ENCODE measurements at regions not wholly inside any gene's neighbourhood (a gene's known extent, or its start where the extent isn't known, plus 50 kb on each side); places are given as distances from the start of the nearest gene placed in this dataset.

DNA sequence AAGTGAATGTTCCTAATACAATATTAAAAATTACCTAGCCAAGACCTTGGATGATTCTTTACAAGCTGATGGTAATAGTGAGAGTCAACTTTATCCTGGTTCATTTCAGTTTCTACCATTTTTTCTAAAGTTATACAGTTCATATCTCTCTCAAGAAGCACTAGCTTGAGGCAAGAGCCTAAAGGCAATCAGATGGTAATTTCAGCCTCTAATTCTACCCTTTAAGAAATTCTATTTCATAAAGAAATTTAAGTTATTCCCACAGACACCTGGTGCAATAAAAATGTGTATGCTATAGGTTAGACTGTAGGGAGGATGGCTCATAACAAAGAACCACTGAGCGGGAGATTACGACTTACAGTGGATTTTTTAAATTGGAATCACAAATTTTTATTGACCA is 984.2 kb upstream of the ADGRL3 start:
- Histone ChIP-seq H3K4me3 (no peak overlapping the region), H3K36me3 (no peaks in the 10 kb centered on the region), H3K27ac (no peak overlapping the region), H3K27me3 (no peaks in the 10 kb centered on the region), H3K9me3 (no peaks in the 10 kb centered on the region), H3K4me1 (no peaks in the 10 kb centered on the region)
- TF ChIP-seq, protein P1, sequence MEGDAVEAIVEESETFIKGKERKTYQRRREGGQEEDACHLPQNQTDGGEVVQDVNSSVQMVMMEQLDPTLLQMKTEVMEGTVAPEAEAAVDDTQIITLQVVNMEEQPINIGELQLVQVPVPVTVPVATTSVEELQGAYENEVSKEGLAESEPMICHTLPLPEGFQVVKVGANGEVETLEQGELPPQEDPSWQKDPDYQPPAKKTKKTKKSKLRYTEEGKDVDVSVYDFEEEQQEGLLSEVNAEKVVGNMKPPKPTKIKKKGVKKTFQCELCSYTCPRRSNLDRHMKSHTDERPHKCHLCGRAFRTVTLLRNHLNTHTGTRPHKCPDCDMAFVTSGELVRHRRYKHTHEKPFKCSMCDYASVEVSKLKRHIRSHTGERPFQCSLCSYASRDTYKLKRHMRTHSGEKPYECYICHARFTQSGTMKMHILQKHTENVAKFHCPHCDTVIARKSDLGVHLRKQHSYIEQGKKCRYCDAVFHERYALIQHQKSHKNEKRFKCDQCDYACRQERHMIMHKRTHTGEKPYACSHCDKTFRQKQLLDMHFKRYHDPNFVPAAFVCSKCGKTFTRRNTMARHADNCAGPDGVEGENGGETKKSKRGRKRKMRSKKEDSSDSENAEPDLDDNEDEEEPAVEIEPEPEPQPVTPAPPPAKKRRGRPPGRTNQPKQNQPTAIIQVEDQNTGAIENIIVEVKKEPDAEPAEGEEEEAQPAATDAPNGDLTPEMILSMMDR (IDR thresholded peaks at IDR 0.05), result no peak
- TF ChIP-seq POLR2A (IDR thresholded peaks at IDR 0.05), result no peak
- DNase-seq, result no peak

DNA sequence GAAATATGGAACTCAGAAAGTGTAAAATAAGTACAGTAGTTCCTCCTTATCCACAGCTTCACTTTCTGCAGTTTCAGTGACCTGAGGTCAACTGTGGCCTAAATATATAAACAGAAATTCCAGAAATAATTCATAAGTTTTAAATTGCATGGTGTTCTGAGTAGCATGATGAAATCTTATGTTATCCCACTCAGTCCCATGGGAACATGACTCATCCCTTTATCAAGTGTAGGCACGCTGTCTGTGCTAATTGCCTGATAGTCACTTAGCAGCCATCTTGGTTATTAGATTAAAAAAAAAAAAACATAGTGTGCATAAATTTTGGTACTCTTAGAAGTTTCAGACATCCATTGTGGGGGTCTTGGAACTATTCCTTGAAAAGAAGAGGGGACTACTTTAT is 983.4 kb upstream of the ADGRL3 start:
- Histone ChIP-seq H3K27ac (no peak overlapping the region), H3K4me1 (no peaks in the 10 kb centered on the region), H3K4me3 (no peak overlapping the region), H3K27me3 (no peaks in the 10 kb centered on the region), H3K9me3 (no peaks in the 10 kb centered on the region), H3K36me3 (no peaks in the 10 kb centered on the region)
- TF ChIP-seq, protein P1 (IDR thresholded peaks at IDR 0.05), result no peak
- no peak for TF ChIP-seq POLR2A (IDR thresholded peaks at IDR 0.05)
- DNase-seq, result no peak

DNA sequence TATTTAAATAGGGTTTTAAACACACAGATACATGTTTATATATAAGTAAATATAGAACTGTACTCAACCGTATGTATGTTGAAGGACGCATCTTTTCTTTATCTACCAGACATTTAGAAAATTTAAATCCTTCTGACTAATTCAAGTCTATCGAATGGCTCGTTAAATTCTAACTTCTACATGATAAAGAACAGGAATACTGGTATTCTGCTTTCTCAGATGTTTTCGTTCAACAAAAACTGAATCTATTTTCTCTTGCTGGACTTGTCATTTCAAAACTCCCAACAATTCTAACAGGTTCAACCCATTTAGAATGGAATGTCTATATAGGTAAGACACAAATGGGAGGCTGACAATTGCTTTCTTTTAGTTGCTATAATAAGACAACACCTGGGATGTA is 978.3 kb upstream of the ADGRL3 start:
- Histone ChIP-seq H3K4me1 (no peaks in the 10 kb centered on the region), H3K27me3 (no peaks in the 10 kb centered on the region), H3K4me3 (no peak overlapping the region), H3K9me3 (no peaks in the 10 kb centered on the region), H3K27ac (no peak overlapping the region), H3K36me3 (no peaks in the 10 kb centered on the region)
- no peak for TF ChIP-seq POLR2A (IDR thresholded peaks at IDR 0.05)
- TF ChIP-seq, protein P1 (IDR thresholded peaks at IDR 0.05), result no peak
- no peak for DNase-seq

DNA sequence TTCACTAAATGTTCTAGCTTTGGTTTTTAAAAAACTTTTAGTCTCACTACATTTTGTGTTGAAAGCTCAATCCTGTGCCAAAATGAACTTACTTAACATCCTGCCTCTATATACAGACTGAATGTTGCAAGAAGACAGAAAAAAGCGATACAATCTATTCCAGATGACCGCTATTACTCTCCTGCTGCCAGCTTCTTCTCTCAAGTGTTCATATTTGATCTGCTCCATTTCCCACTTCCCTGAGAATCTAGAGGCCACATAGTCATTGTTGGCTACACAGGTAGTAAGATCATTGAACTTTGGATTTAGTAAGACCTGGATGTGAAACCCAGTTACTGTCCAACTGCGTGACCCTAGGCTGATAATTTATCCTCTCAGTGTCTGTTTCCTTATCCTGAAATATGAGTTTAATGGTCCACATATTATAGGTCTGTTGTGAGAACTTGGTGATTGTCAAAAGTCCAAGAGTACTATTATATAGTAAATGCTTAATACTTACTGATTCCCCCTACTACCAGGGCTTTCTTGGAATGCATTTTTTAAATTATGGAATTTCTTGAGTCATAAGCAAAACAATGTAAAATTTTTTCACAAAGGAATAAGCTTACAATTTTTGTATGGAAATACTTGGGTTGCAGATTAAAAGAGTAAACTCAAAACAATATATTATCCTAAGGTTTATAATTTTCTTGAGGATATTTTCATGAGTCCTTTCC is 976.8 kb upstream of the ADGRL3 start:
- no peak for DNase-seq
- no peaks in the 10 kb centered on the region for H3K4me1 ChIP-seq
- H3K9me3 ChIP-seq, result no peaks in the 10 kb centered on the region
- H3K27me3 ChIP-seq, result no peaks in the 10 kb centered on the region
- no peaks in the 10 kb centered on the region for H3K36me3 ChIP-seq
- no peak overlapping the region for H3K27ac ChIP-seq
- TF ChIP-seq, protein P1 (IDR thresholded peaks at IDR 0.05), result no peak
- TF ChIP-seq POLR2A (IDR thresholded peaks at IDR 0.05), result no peak
- H3K4me3 ChIP-seq, result no peak overlapping the region

DNA sequence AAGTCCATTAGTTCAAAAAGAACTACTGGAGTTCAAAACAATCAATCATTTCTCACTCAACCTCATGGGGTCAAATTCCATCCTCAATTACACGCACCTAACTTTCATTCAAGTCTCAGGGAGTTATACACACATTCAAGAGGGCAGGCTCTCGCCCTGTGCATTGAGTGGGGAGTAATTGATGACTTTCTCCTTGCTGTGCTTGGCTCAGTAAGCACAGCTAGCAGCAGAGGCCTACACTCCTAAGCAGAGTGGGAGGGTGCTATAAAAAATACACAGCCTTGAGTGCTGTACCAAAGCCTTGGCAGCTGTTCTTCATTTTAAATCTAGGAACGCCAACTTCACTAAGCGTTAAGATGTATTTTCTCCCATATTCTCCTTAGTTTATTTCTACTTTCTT is 958.3 kb upstream of the ADGRL3 start:
- no peak for TF ChIP-seq POLR2A (IDR thresholded peaks at IDR 0.05)
- TF ChIP-seq, protein P1 (IDR thresholded peaks at IDR 0.05), result no peak
- Histone ChIP-seq H3K4me3 (no peak overlapping the region), H3K36me3 (no peaks in the 10 kb centered on the region), H3K9me3 (no peaks in the 10 kb centered on the region), H3K27me3 (no peaks in the 10 kb centered on the region), H3K27ac (no peak overlapping the region), H3K4me1 (no peaks in the 10 kb centered on the region)
- no peak for DNase-seq

DNA sequence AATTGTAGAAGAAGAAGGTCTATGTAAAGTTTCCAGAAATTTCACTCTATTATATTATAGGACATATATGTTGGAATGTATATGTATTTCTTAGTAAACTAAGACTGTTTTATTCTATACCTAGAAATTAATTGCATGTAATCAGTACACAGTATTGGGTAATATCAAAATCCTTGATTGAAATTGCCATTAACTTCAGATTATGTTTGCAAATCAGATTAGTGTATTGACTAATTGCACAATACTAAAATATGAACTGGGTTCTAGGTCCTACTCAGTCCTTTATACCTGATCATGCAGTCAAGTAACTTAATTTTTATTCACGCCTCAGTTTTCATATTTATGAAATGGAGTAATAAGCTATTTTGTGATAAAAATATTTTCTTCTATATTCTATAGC is 950.3 kb upstream of the ADGRL3 start:
- H3K9me3 ChIP-seq, result peaks cover 0 to 2% (median 0%) of the 10 kb centered on the region in 4 donors
- no peaks in the 10 kb centered on the region for H3K27me3 ChIP-seq
- H3K4me1 ChIP-seq, result no peaks in the 10 kb centered on the region
- no peak for DNase-seq
- no peak for TF ChIP-seq POLR2A (IDR thresholded peaks at IDR 0.05)
- TF ChIP-seq, protein P1 (IDR thresholded peaks at IDR 0.05), result no peak
- H3K36me3 ChIP-seq, result no peaks in the 10 kb centered on the region
- no peak overlapping the region for H3K27ac ChIP-seq
- no peak overlapping the region for H3K4me3 ChIP-seq

Data from Peyer's patch (tissue), 4 donors.